MM.1S (cell line): ENCODE measurements at regions not wholly inside any gene's neighbourhood (a gene's known extent, or its start where the extent isn't known, plus 50 kb on each side); places are given as distances from the start of the nearest gene placed in this dataset.

Experiments used
- CTCF ChIP-seq: fragments of 300-600 bp; sonication (generic); IDR thresholded peaks from 2 replicates; pipeline ENCODE4 v1.5.1; 2016; ENCODE audit warnings: antibody characterized with exemption, low read length, mixed read lengths
- EZH2 ChIP-seq: fragments of 300-600 bp; sonication (generic); optimal IDR thresholded peaks from 2 replicates; pipeline ENCODE3; 2017; ENCODE audit warnings: low read depth, mild to moderate bottlenecking, antibody characterized with exemption, low read length, mixed read lengths
- EZH2phosphoT487 ChIP-seq: fragments of 300-600 bp; sonication (generic); IDR thresholded peaks from 2 replicates; pipeline ENCODE4 v1.6.1; 2018; ENCODE audit warnings: antibody characterized with exemption, low read length

GRCh38 chr2:37816036-37816435 is 109.1 kb upstream of the RMDN2 start:
- no peak for TF ChIP-seq CTCF
- no peak for TF ChIP-seq EZH2
- TF ChIP-seq EZH2phosphoT487: no peak
